K562 (cell line): ENCODE measurements at regions not wholly inside any gene's neighbourhood (a gene's known extent, or its start where the extent isn't known, plus 50 kb on each side); places are given as distances from the start of the nearest gene placed in this dataset.

Experiments
- ATAC-seq: fragments of 200-7000 bp; cut with Tn5 transposase; 3 replicates; pipeline ENCODE4 v1.9.1; 2020; ENCODE audit warnings: moderate library complexity
- BruUV-seq: library from RNA; stranded (reverse); fragments of 400-500 nt; replicated peaks from 2 replicates; lab custom pipeline; 2021; lab: Mats Ljungman, UMichigan
- CTCF ChIA-PET: fragments of 300-600 bp; formaldehyde crosslinking; extraction: SDS; loops from one replicate; lab custom pipeline; 2021; ENCODE audit warnings: low intra/inter-chr PET ratio; lab: Yijun Ruan, JAX
- POLR2A ChIA-PET: fragments of 300-600, 350-650 bp; sonication (Branson Sonifier 250); formaldehyde crosslinking; extraction: SDS; loops from one replicate; lab custom pipeline; 2021; ENCODE audit warnings: antibody characterized with exemption, inconsistent platforms; lab: Yijun Ruan, JAX
- DNase-seq, 4 experiments: peaks; one replicate each; pipeline versions ENCODE4 v3.0.0 to v3.0.0-alpha.2; 2011 to 2018; ENCODE audit warnings: low spot score in 3 of 4, mixed read lengths in 3 of 4; ENCODE audit errors: extremely low read depth in 1 of 4
- FAIRE-seq: peaks from 2 replicates; lab custom pipeline; 2011; peaks lifted over from hg19 to GRCh38; lab: Jason Lieb, UNC
- H2AFZ ChIP-seq: 2 replicates; pipeline ENCODE4 v1.6.0; 2011; ENCODE audit warnings: low read depth, low read length, control low read depth, inconsistent platforms
- H3K27ac ChIP-seq: fragments of 200-600 bp; 3 replicates; pipeline ENCODE4 v1.8.0; 2011; ENCODE audit warnings: low read depth, mild to moderate bottlenecking, control low read depth, inconsistent platforms, low read length, moderate library complexity, mixed read lengths; ENCODE audit errors: extremely low read depth
- H3K27me3 ChIP-seq, 2 experiments: fragments of 300-600 bp in 1 of 2; 2 replicates in 1 of 2; 3 replicates in 1 of 2; pipeline versions ENCODE4 v1.6.0 to v1.8.0; 2011; ENCODE audit warnings: inconsistent platforms in 2 of 2, low read length in 2 of 2, mild to moderate bottlenecking in 1 of 2, mixed read lengths in 1 of 2, moderate library complexity in 1 of 2; ENCODE audit not compliant: control insufficient read depth in 2 of 2, insufficient read depth in 2 of 2
- H3K36me3 ChIP-seq: fragments of 300-600 bp; 3 replicates; pipeline ENCODE4 v1.8.0; 2011; ENCODE audit warnings: mild to moderate bottlenecking, low read length, inconsistent platforms; ENCODE audit not compliant: control insufficient read depth, insufficient read depth
- H3K4me1 ChIP-seq, 2 experiments: fragments of 200-600 bp in 1 of 2; replicated peaks in 1 of 2; 2 replicates in 1 of 2; 3 replicates in 1 of 2; pipeline versions ENCODE4 v1.5.1 to v1.8.0; 2011; ENCODE audit warnings: inconsistent platforms in 2 of 2, low read length in 2 of 2, mild to moderate bottlenecking in 1 of 2, mixed read lengths in 1 of 2, moderate library complexity in 1 of 2; ENCODE audit not compliant: control insufficient read depth in 2 of 2, insufficient read depth in 2 of 2
- H3K4me2 ChIP-seq: 2 replicates; pipeline ENCODE4 v1.6.1; 2011; ENCODE audit warnings: low read length, control low read depth, inconsistent platforms, mixed read lengths; ENCODE audit not compliant: insufficient read depth
- H3K4me3 ChIP-seq: fragments of 200-600 bp; sonication (generic), shearing (Covaris generic); 2 replicates; pipeline ENCODE4 v1.5.1; 2016; ENCODE audit warnings: control low read depth, inconsistent platforms
- H3K79me2 ChIP-seq: fragments of 200-600 bp; 3 replicates; pipeline ENCODE4 v1.8.0; 2011; ENCODE audit warnings: low read length, inconsistent platforms; ENCODE audit not compliant: control insufficient read depth, insufficient read depth
- H3K9ac ChIP-seq, 2 experiments: 2 replicates each; pipeline versions ENCODE4 v1.6.0 to v1.6.1; 2011; ENCODE audit warnings: low read depth in 2 of 2, low read length in 2 of 2, control low read depth in 1 of 2, inconsistent platforms in 1 of 2, mild to moderate bottlenecking in 1 of 2, mixed read lengths in 1 of 2; ENCODE audit not compliant: insufficient read depth in 1 of 2
- H3K9me1 ChIP-seq: one replicate; pipeline ENCODE4 v1.6.0; 2011; ENCODE audit warnings: inconsistent platforms, mild to moderate bottlenecking, low read length, moderate library complexity; ENCODE audit not compliant: control insufficient read depth, insufficient read depth
- H3K9me3 ChIP-seq: replicated peaks from 2 replicates; pipeline ENCODE4 v1.5.1; 2011; ENCODE audit warnings: low read depth, low read length, inconsistent platforms; ENCODE audit not compliant: control insufficient read depth, insufficient read depth
- H4K20me1 ChIP-seq: replicated peaks from 2 replicates; pipeline ENCODE4 v1.6.1; 2011; ENCODE audit warnings: low read length, inconsistent platforms, mixed read lengths; ENCODE audit not compliant: control insufficient read depth, insufficient read depth
- CBX1 ChIP-seq: sonication (generic); IDR thresholded peaks from 2 replicates; pipeline ENCODE4 v1.6.1; 2016; ENCODE audit warnings: antibody characterized with exemption, low read depth, mild to moderate bottlenecking
- CBX2 ChIP-seq: fragments of 200-600 bp; sonication (generic); IDR thresholded peaks from one replicate; pipeline ENCODE4 v1.6.1; 2012; ENCODE audit warnings: mild to moderate bottlenecking, low read length, inconsistent platforms; ENCODE audit not compliant: insufficient read depth, poor library complexity, severe bottlenecking
- FOXK2 ChIP-seq, 2 experiments: fragments of 450-650 bp; IDR thresholded peaks in 1 of 2; conservative IDR thresholded peaks in 1 of 2; 2 replicates each; pipeline ENCODE4 v1.6.1; 2016; ENCODE audit warnings: low read depth in 2 of 2, mild to moderate bottlenecking in 1 of 2
- FOXP4 ChIP-seq: sonication (generic); formaldehyde crosslinking; IDR thresholded peaks from 2 replicates; pipeline ENCODE4 v1.8.0; 2022; ENCODE audit warnings: mild to moderate bottlenecking, missing genetic modification reagents, borderline replicate concordance
- ILK ChIP-seq: fragments of 450-650 bp; IDR thresholded peaks from 2 replicates; pipeline ENCODE4 v1.6.1; 2016; ENCODE audit warnings: missing genetic modification characterization, low read depth, mild to moderate bottlenecking, missing compliant biosample characterization, moderate library complexity, borderline replicate concordance
- LARP7 ChIP-seq: fragments of 450-650 bp; IDR thresholded peaks from 2 replicates; pipeline ENCODE4 v1.6.1; 2016
- MLX ChIP-seq, 2 experiments: fragments of 450-650 bp in 1 of 2; sonication (generic) in 1 of 2; formaldehyde crosslinking; conservative IDR thresholded peaks; 2 replicates each; pipeline versions ENCODE4 v1.4.0 to v1.8.1; 2020 to 2022; ENCODE audit warnings: mild to moderate bottlenecking in 1 of 2, missing genetic modification reagents in 1 of 2
- MTF1 ChIP-seq: fragments of 250-450 bp; sonication (Bioruptor Pico); IDR thresholded peaks from 2 replicates; pipeline ENCODE4 v1.9.0; 2021; ENCODE audit warnings: moderate library complexity, mild to moderate bottlenecking, inconsistent platforms, borderline replicate concordance
- NBN ChIP-seq: fragments of 450-650 bp; IDR thresholded peaks from 2 replicates; pipeline ENCODE4 v1.6.1; 2016; ENCODE audit warnings: low read depth, mild to moderate bottlenecking
- SMARCB1 ChIP-seq: IDR thresholded peaks from 2 replicates; pipeline ENCODE4 v1.6.1; 2011; ENCODE audit warnings: improper control_type of control experiment, low read depth; ENCODE audit not compliant: insufficient read length
- TEAD4 ChIP-seq, 2 experiments: sonication (generic) in 1 of 2; formaldehyde crosslinking in 1 of 2; IDR thresholded peaks; 2 replicates each; pipeline versions ENCODE4 v1.6.1 to v1.8.0; 2012 to 2022; ENCODE audit warnings: borderline replicate concordance in 1 of 2, inconsistent platforms in 1 of 2, low read length in 1 of 2, mild to moderate bottlenecking in 1 of 2, missing genetic modification reagents in 1 of 2
- ZBTB49 ChIP-seq: sonication (generic); formaldehyde crosslinking; IDR thresholded peaks from 2 replicates; pipeline ENCODE4 v1.8.0; 2022; ENCODE audit warnings: missing genetic modification reagents, mild to moderate bottlenecking, borderline replicate concordance
- ZNF280B ChIP-seq: fragments of 250-450 bp; sonication (Bioruptor Pico); IDR thresholded peaks from 2 replicates; pipeline ENCODE4 v1.5.1; 2021; ENCODE audit warnings: mild to moderate bottlenecking
- WGBS: fragments of 100-300 bp; shearing (Covaris generic); methylation state at CpG from one replicate; pipeline ENCODE4 v1.1.6; 2016; ENCODE audit warnings: low coverage, mixed read lengths; ENCODE audit not compliant: insufficient coverage; ENCODE audit errors: missing lambda C conversion rate; 5-methylcytosine and 5-hydroxymethylcytosine counted together
- in situ Hi-C: fragments of 300-500 bp; cut with MboI; formaldehyde crosslinking; loops from 4 replicates; pipeline ENCODE4 v1.15.0; 2018; ENCODE audit warnings: inconsistent platforms, mixed read lengths
- intact Hi-C: fragments of 100-400 bp; cut with micrococcal nuclease; formaldehyde crosslinking; loops from 2 replicates; pipeline ENCODE4 v1.14.2; 2022

DNA sequence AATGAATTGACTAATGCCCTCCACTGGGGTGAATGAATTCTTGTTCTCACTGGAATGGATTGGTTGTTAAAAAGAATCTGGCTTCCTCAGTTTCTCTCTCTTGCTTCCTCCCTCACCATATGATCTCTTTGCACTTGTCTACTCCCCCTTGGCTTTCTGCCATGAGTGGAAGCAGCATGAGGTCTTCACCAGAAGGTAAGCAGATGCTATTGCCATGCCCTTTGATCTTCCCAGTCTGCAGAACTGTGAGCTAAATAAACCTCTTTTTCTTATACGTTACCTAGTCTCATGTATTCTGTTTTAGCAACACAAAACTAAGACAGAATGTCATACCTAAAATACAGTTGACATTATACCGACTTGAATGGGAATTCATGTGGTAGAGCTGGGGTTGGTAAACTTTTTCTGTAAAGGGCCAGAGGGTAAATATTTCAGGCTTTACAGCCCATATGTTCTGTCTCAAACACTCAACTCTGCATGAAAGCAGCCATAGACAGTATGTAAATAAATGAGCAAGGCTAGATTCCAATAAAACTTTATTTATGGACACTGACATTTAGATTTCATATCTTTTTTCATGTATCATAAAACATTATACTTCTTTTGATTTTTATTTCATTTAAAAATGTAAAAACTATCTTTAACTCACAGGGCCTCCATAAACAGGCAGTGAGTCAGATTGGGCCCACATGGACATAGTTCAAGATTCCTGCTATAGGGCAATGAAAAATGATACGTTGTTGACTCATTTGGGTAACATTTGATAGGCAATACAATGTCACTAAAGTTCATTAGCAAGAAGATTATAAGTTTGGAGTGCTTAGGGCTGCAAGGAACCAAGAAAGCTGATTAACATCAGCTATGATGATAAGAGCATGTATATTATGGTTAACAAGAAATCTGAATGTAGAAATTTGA is 79.4 kb upstream of the TLE4 start:
- Histone ChIP-seq H3K4me3 (no peak overlapping the region), H3K79me2 (no peaks in the 10 kb centered on the region), H3K36me3 (no peaks in the 10 kb centered on the region), H3K4me1 (no peaks in the 10 kb centered on the region), H3K9me3 (no peaks in the 10 kb centered on the region), H3K27me3 (no peaks in the 10 kb centered on the region), H3K4me2 (no peak overlapping the region), H3K27ac (no peak overlapping the region), H3K9me1 (no peaks in the 10 kb centered on the region), H2AFZ (no peak overlapping the region), H4K20me1 (no peaks in the 10 kb centered on the region), H3K9ac (no peak overlapping the region)
- BruUV-seq = no TSS peak
- WGBS = 0% methylated on average over 3 of the region's 3 CpGs
- CTCF ChIA-PET = no interaction called here
- DNase-seq (no peak), ATAC-seq (no peak), FAIRE-seq (no peak)
- POLR2A ChIA-PET = no interaction called here
- intact Hi-C loops = no loop called here
- in situ Hi-C loops = no loop called here
- TF ChIP-seq TEAD4 (IDR thresholded peaks at IDR 0.05; ENCODE audit: low read length) = no peak
- no peak for TF ChIP-seq TEAD4 (CRISPR knock-in tag; IDR thresholded peaks at IDR 0.05; ENCODE audit: borderline replicate concordance)
- no peak for TF ChIP-seq SMARCB1
- TF ChIP-seq CBX2 = no peak
- no peak for TF ChIP-seq FOXP4
- no peak for TF ChIP-seq ILK (tag)
- no peak for TF ChIP-seq LARP7
- TF ChIP-seq CBX1 = no peak
- no peak for TF ChIP-seq MLX (CRISPR knock-in tag; conservative IDR thresholded peaks at IDR 0.05)
- no peak for TF ChIP-seq NBN
- TF ChIP-seq ZBTB49 = no peak
- no peak for TF ChIP-seq FOXK2 (conservative IDR thresholded peaks at IDR 0.05 in 1 of 2, IDR thresholded peaks at IDR 0.05 in 1 of 2; ENCODE audit: low read depth in 2 of 2)
- no peak for TF ChIP-seq MTF1 (CRISPR knock-in tag)
- no peak for TF ChIP-seq ZNF280B
